ENCODE measurements at regions not wholly inside any gene's neighbourhood (a gene's known extent, or its start where the extent isn't known, plus 50 kb on each side); places are given as distances from the start of the nearest gene placed in this dataset.
"Not testable (repeated sequence)": the region's sequence is repeated elsewhere in the genome, so short reads cannot be mapped to it uniquely, and the experiment has no call there.

- intact Hi-C loops (cut with micrococcal nuclease) = no loop called here
- Histone ChIP-seq H3K27me3 (ENCODE audit: low read length) (no peaks in the 10 kb centered on the region), H3K4me1 (ENCODE audit: insufficient read depth, low read length) (0 out of 2 replicates have a peak, but pooled peaks cover 4% of the 10 kb centered on the region), H3K9ac (ENCODE audit: low read length) (no peak overlapping the region), H3K4me3 (ENCODE audit: low read length) (no peak overlapping the region), H3F3A (ENCODE audit: low read length, unreplicated experiment) (no peaks in the 10 kb centered on the region), H2AFZ (ENCODE audit: low read length) (no peak overlapping the region), H3K9me3 (ENCODE audit: low read length) (no peaks in the 10 kb centered on the region), H4K20me1 (ENCODE audit: low read length) (no peaks in the 10 kb centered on the region), H3K4me2 (ENCODE audit: low read length) (no peak overlapping the region), H3K79me2 (ENCODE audit: low read length) (no peaks in the 10 kb centered on the region), H3K9me2 (replicated peaks; ENCODE audit: low read length) (no peaks in the 10 kb centered on the region), H3K27ac (ENCODE audit: low read length) (no peak overlapping the region), H3K36me3 (ENCODE audit: low read depth, low read length) (no peaks in the 10 kb centered on the region)
- ChIA-PET CTCF (no interaction called here), POLR2A (ENCODE audit: unreplicated experiment) (no interaction called here)
- no peak for ATAC-seq
- TF ChIP-seq EZH2 (IDR thresholded peaks at IDR 0.05; ENCODE audit: low read length, unreplicated experiment) = no peak
- no peak for TF ChIP-seq CTCF (conservative IDR thresholded peaks at IDR 0.05; ENCODE audit: low read depth, low read length)
- TF ChIP-seq EZH2phosphoT487 (IDR thresholded peaks at IDR 0.05; ENCODE audit: borderline replicate concordance, low read length) = no peak
- DNase-seq = no peak
- BruUV-seq (replicated peaks) = no TSS peak
Observed at GRCh38 chr20:50447102-50447804, 62.9 kb upstream of the PTPN1 start.

- ChIA-PET POLR2A (ENCODE audit: unreplicated experiment) (no interaction called here), CTCF (interaction anchor here (0.7 kb wide), 1 partner anchor 314 kb away, joined by 15 read pairs; no protein-coding TSS in a partner anchor)
Observed at GRCh38 chr20:50447817-50448216, 62.4 kb upstream of the PTPN1 start.

GRCh38 chr20:50448625-50449403, 61.4 kb upstream of the PTPN1 start:
- H3K9ac ChIP-seq (ENCODE audit: low read length); H2AFZ ChIP-seq (ENCODE audit: low read length); H3F3A ChIP-seq (ENCODE audit: low read length, unreplicated experiment); BruUV-seq (replicated peaks); H3K4me2 ChIP-seq (ENCODE audit: low read length); ATAC-seq; intact Hi-C loops (cut with micrococcal nuclease); H3K9me3 ChIP-seq (ENCODE audit: low read length); H3K4me1 ChIP-seq (ENCODE audit: insufficient read depth, low read length); H3K9me2 ChIP-seq (replicated peaks; ENCODE audit: low read length); H3K36me3 ChIP-seq (ENCODE audit: low read depth, low read length); H3K4me3 ChIP-seq (ENCODE audit: low read length); DNase-seq; POLR2A ChIA-PET (ENCODE audit: unreplicated experiment); H3K79me2 ChIP-seq (ENCODE audit: low read length); H4K20me1 ChIP-seq (ENCODE audit: low read length); H3K27me3 ChIP-seq (ENCODE audit: low read length); H3K27ac ChIP-seq (ENCODE audit: low read length): not testable (repeated sequence)
- CTCF ChIA-PET = interaction anchor here (0.7 kb wide), 1 partner anchor 315 kb away, joined by 15 read pairs; no protein-coding TSS in a partner anchor

More at GRCh38 chr20:50447817-50448216, 62.4 kb upstream of the PTPN1 start:
- ATAC-seq = no peak
- no peaks in the 10 kb centered on the region for H3K36me3 ChIP-seq (ENCODE audit: low read depth, low read length)
- H3F3A ChIP-seq (ENCODE audit: low read length, unreplicated experiment) = no peaks in the 10 kb centered on the region
- no peaks in the 10 kb centered on the region for H3K9me3 ChIP-seq (ENCODE audit: low read length)
- no peaks in the 10 kb centered on the region for H3K79me2 ChIP-seq (ENCODE audit: low read length)
- H3K27me3 ChIP-seq (ENCODE audit: low read length) = no peaks in the 10 kb centered on the region
- DNase-seq = no peak
- H4K20me1 ChIP-seq (ENCODE audit: low read length) = no peaks in the 10 kb centered on the region
- H3K4me2 ChIP-seq (ENCODE audit: low read length) = no peak overlapping the region
- no peak overlapping the region for H3K27ac ChIP-seq (ENCODE audit: low read length)
- no peak overlapping the region for H2AFZ ChIP-seq (ENCODE audit: low read length)
- 0 out of 2 replicates have a peak, but pooled peaks cover 4% of the 10 kb centered on the region for H3K4me1 ChIP-seq (ENCODE audit: insufficient read depth, low read length)
- intact Hi-C loops (cut with micrococcal nuclease) = no loop called here
- TF ChIP-seq EZH2 (IDR thresholded peaks at IDR 0.05; ENCODE audit: low read length, unreplicated experiment) (no peak), CTCF (conservative IDR thresholded peaks at IDR 0.05; ENCODE audit: low read depth, low read length) (no peak)
- no TSS peak for BruUV-seq (replicated peaks)
- H3K4me3 ChIP-seq (ENCODE audit: low read length) = no peak overlapping the region
- H3K9ac ChIP-seq (ENCODE audit: low read length) = no peak overlapping the region
- no peaks in the 10 kb centered on the region for H3K9me2 ChIP-seq (replicated peaks; ENCODE audit: low read length)
